Fibroblast of skin of back (primary cell): ENCODE measurements at regions not wholly inside any gene's neighbourhood (a gene's known extent, or its start where the extent isn't known, plus 50 kb on each side); places are given as distances from the start of the nearest gene placed in this dataset.
"Not testable (repeated sequence)": the region's sequence is repeated elsewhere in the genome, so short reads cannot be mapped to it uniquely, and the experiment has no call there.

ENCODE experiments used
- DNase-seq: peaks from one replicate; pipeline ENCODE4 v3.0.0-alpha.2; 2013

GRCh38 chr9:66837242-66837937 is 63.1 kb upstream of the ZNF658 start:
- DNase-seq, result not testable (repeated sequence)
